GM12891 (cell line): ENCODE measurements at regions not wholly inside any gene's neighbourhood (a gene's known extent, or its start where the extent isn't known, plus 50 kb on each side); places are given as distances from the start of the nearest gene placed in this dataset.

Experiments used
- PAX5 ChIP-seq: IDR thresholded peaks from 2 replicates; pipeline ENCODE4 v1.6.1; 2011; ENCODE audit warnings: low read length, moderate library complexity, mild to moderate bottlenecking; ENCODE audit not compliant: insufficient read depth, severe bottlenecking
- POLR2A ChIP-seq: IDR thresholded peaks from 2 replicates; pipeline ENCODE4 v1.6.1; 2011; ENCODE audit warnings: low read depth, low read length, control low read depth
- POLR2AphosphoS5 ChIP-seq: IDR thresholded peaks from 2 replicates; pipeline ENCODE4 v1.6.1; 2011; ENCODE audit warnings: low read depth, low read length, control low read depth
- POU2F2 ChIP-seq: IDR thresholded peaks from 2 replicates; pipeline ENCODE4 v1.6.1; 2011; ENCODE audit warnings: low read depth, mild to moderate bottlenecking, control low read depth, low read length, moderate library complexity
- SPI1 ChIP-seq: IDR thresholded peaks from 2 replicates; pipeline ENCODE4 v1.6.1; 2011; ENCODE audit warnings: low read depth, low read length, control low read depth
- TAF1 ChIP-seq: IDR thresholded peaks from 2 replicates; pipeline ENCODE4 v1.6.1; 2011; ENCODE audit warnings: low read depth, low read length, control low read depth

GRCh38 chr3:117903226-117903625 is 1131.4 kb downstream of the IGSF11 start:
- no peak for TF ChIP-seq POLR2AphosphoS5
- no peak for TF ChIP-seq TAF1
- TF ChIP-seq POLR2A: no peak
- TF ChIP-seq SPI1: no peak
- TF ChIP-seq PAX5: no peak
- TF ChIP-seq POU2F2: no peak
